ENCODE measurements at regions not wholly inside any gene's neighbourhood (a gene's known extent, or its start where the extent isn't known, plus 50 kb on each side); places are given as distances from the start of the nearest gene placed in this dataset.

DNA sequence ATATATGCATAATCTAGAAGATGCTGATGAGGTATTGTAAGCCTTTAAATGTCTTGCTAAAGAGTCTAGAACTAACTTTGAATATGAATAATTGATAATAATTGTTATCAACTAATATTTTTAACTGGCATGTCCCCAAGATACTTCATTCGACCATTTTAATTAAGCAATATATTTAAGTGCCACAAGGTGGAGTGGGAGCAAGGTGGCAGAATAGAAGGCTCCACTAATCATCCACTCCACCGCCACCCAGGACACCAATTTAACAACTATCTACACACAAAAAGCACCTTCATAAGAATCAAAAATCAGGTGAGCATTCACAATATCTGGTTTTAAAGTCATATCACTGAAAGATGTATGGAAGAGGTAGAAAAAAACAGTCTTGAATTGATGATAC is 409.6 kb downstream of the SEC23A start:
- TF ChIP-seq ZFX (IDR thresholded peaks at IDR 0.05), result no peak
- TF ChIP-seq, protein P1, sequence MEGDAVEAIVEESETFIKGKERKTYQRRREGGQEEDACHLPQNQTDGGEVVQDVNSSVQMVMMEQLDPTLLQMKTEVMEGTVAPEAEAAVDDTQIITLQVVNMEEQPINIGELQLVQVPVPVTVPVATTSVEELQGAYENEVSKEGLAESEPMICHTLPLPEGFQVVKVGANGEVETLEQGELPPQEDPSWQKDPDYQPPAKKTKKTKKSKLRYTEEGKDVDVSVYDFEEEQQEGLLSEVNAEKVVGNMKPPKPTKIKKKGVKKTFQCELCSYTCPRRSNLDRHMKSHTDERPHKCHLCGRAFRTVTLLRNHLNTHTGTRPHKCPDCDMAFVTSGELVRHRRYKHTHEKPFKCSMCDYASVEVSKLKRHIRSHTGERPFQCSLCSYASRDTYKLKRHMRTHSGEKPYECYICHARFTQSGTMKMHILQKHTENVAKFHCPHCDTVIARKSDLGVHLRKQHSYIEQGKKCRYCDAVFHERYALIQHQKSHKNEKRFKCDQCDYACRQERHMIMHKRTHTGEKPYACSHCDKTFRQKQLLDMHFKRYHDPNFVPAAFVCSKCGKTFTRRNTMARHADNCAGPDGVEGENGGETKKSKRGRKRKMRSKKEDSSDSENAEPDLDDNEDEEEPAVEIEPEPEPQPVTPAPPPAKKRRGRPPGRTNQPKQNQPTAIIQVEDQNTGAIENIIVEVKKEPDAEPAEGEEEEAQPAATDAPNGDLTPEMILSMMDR (IDR thresholded peaks at IDR 0.05 in 2 of 3, conservative IDR thresholded peaks at IDR 0.05 in 1 of 3; ENCODE audit: borderline replicate concordance in 1 of 3, insufficient read depth in 1 of 3, low read depth in 2 of 3, low read length in 2 of 3), result peak in 1 of 3 experiments; percentile 25; a peak in 2 of 6 replicates
- Histone ChIP-seq H3K27ac (ENCODE audit: low read depth, low read length) (no peak overlapping the region), H3K79me2 (ENCODE audit: insufficient read depth, low read length) (no peaks in the 10 kb centered on the region), H2AFZ (ENCODE audit: low read depth, low read length, poor library complexity, severe bottlenecking) (no peak overlapping the region), H3K9me2 (ENCODE audit: insufficient read depth) (no peaks in the 10 kb centered on the region), H3K36me3 (ENCODE audit: control insufficient read depth in 1 of 2, insufficient read depth in 2 of 2, low read length in 2 of 2) (no peaks in the 10 kb centered on the region), H3K4me3 (replicated peaks in 1 of 2; ENCODE audit: low read depth in 1 of 2, low read length in 2 of 2) (no peak overlapping the region), H4K20me1 (ENCODE audit: insufficient read depth) (no peaks in the 10 kb centered on the region; the same call in 1 of the 2 replicates), H3K9me3 (ENCODE audit: control insufficient read depth in 1 of 2, insufficient read depth in 1 of 2, low read depth in 1 of 2, low read length in 2 of 2) (no peaks in the 10 kb centered on the region), H3K27me3 (ENCODE audit: insufficient read depth, low read length) (no peaks in the 10 kb centered on the region), H3K4me2 (ENCODE audit: low read length) (no peak overlapping the region), H3K4me1 (ENCODE audit: control insufficient read depth in 1 of 2, insufficient read depth in 2 of 2, low read length in 2 of 2) (no peaks in the 10 kb centered on the region), H3K9ac (ENCODE audit: low read length) (no peak overlapping the region)
- ATAC-seq, result no peak
- DNase-seq (ENCODE audit: low read depth, low spot score), result no peak
- CTCF ChIA-PET, result no interaction called here
- POLR2A ChIA-PET, result no interaction called here
- BruUV-seq (replicated peaks), result no TSS peak
- intact Hi-C loops (cut with micrococcal nuclease), result no loop called here
- RAD21 ChIA-PET (ENCODE audit: low non-redundant PET in 1 of 2, low total read pairs in 2 of 2, uncharacterized antibody in 2 of 2, unreplicated experiment in 2 of 2), result no interaction called here

DNA sequence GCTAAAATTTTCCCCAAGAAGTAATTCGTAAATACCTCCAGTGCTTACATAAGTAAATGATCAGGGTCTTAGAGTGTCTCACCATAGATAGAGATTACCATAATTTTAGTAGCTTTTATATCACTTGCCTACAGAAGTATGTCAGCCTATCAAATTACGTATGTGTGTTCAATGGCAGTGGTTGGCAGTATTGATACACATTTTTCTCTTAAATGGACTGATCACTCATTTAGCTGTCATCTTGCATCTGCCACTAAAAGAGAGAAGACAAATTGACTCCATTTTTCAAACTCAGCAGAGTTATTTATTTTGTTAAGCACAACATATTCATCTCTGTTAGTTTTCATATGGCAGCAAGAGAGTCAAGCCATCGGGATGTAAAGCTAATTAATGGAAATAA is 413.1 kb upstream of the CLEC14A start:
- CTCF ChIA-PET, result interaction anchor here (1.6 kb wide), 1 partner anchor 53 kb away, joined by 3 read pairs; no protein-coding TSS in a partner anchor
- POLR2A ChIA-PET, result no interaction called here
- H2AFZ ChIP-seq (ENCODE audit: low read depth, low read length, poor library complexity, severe bottlenecking), result no peak overlapping the region
- BruUV-seq (replicated peaks), result no TSS peak
- H3K36me3 ChIP-seq (ENCODE audit: control insufficient read depth in 1 of 2, insufficient read depth in 2 of 2, low read length in 2 of 2), result no peaks in the 10 kb centered on the region
- H3K27ac ChIP-seq (ENCODE audit: low read depth, low read length), result no peak overlapping the region
- no peak overlapping the region for H3K4me3 ChIP-seq (replicated peaks in 1 of 2; ENCODE audit: low read depth in 1 of 2, low read length in 2 of 2)
- DNase-seq (ENCODE audit: low read depth, low spot score) (no peak), ATAC-seq (no peak)
- H3K27me3 ChIP-seq (ENCODE audit: insufficient read depth, low read length), result no peaks in the 10 kb centered on the region
- no peak overlapping the region for H3K9ac ChIP-seq (ENCODE audit: low read length)
- H3K4me1 ChIP-seq (ENCODE audit: control insufficient read depth in 1 of 2, insufficient read depth in 2 of 2, low read length in 2 of 2), result no peaks in the 10 kb centered on the region
- H3K9me2 ChIP-seq (ENCODE audit: insufficient read depth), result no peaks in the 10 kb centered on the region
- intact Hi-C loops (cut with micrococcal nuclease), result no loop called here
- RAD21 ChIA-PET (ENCODE audit: low non-redundant PET in 1 of 2, low total read pairs in 2 of 2, uncharacterized antibody in 2 of 2, unreplicated experiment in 2 of 2), result no interaction called here
- no peak overlapping the region for H3K4me2 ChIP-seq (ENCODE audit: low read length)
- no peaks in the 10 kb centered on the region for H3K79me2 ChIP-seq (ENCODE audit: insufficient read depth, low read length)
- H3K9me3 ChIP-seq (ENCODE audit: control insufficient read depth in 1 of 2, insufficient read depth in 1 of 2, low read depth in 1 of 2, low read length in 2 of 2), result no peaks in the 10 kb centered on the region
- no peaks in the 10 kb centered on the region for H4K20me1 ChIP-seq (ENCODE audit: insufficient read depth)
- TF ChIP-seq, protein P1 (IDR thresholded peaks at IDR 0.05 in 2 of 3, conservative IDR thresholded peaks at IDR 0.05 in 1 of 3; ENCODE audit: borderline replicate concordance in 1 of 3, insufficient read depth in 1 of 3, low read depth in 2 of 3, low read length in 2 of 3), result no peak
- TF ChIP-seq ZFX (IDR thresholded peaks at IDR 0.05), result no peak
- TF ChIP-seq EZH2phosphoT487 (IDR thresholded peaks at IDR 0.05; ENCODE audit: borderline replicate concordance), result no peak
- TF ChIP-seq, protein P2, sequence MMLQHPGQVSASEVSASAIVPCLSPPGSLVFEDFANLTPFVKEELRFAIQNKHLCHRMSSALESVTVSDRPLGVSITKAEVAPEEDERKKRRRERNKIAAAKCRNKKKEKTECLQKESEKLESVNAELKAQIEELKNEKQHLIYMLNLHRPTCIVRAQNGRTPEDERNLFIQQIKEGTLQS (IDR thresholded peaks at IDR 0.05), result no peak
- TF ChIP-seq TCF7L2 (IDR thresholded peaks at IDR 0.05; ENCODE audit: borderline replicate concordance, extremely low read depth, insufficient read depth, insufficient read length), result no peak
- TF ChIP-seq ZNF274 (IDR thresholded peaks at IDR 0.05; ENCODE audit: low read depth, low read length), result no peak
- TF ChIP-seq ELF1 (IDR thresholded peaks at IDR 0.05; ENCODE audit: borderline replicate concordance, low read depth), result no peak
- no peak for TF ChIP-seq POLR2A (IDR thresholded peaks at IDR 0.05; ENCODE audit: borderline replicate concordance, extremely low read depth, insufficient read depth, insufficient read length)
- TF ChIP-seq, protein P3, sequence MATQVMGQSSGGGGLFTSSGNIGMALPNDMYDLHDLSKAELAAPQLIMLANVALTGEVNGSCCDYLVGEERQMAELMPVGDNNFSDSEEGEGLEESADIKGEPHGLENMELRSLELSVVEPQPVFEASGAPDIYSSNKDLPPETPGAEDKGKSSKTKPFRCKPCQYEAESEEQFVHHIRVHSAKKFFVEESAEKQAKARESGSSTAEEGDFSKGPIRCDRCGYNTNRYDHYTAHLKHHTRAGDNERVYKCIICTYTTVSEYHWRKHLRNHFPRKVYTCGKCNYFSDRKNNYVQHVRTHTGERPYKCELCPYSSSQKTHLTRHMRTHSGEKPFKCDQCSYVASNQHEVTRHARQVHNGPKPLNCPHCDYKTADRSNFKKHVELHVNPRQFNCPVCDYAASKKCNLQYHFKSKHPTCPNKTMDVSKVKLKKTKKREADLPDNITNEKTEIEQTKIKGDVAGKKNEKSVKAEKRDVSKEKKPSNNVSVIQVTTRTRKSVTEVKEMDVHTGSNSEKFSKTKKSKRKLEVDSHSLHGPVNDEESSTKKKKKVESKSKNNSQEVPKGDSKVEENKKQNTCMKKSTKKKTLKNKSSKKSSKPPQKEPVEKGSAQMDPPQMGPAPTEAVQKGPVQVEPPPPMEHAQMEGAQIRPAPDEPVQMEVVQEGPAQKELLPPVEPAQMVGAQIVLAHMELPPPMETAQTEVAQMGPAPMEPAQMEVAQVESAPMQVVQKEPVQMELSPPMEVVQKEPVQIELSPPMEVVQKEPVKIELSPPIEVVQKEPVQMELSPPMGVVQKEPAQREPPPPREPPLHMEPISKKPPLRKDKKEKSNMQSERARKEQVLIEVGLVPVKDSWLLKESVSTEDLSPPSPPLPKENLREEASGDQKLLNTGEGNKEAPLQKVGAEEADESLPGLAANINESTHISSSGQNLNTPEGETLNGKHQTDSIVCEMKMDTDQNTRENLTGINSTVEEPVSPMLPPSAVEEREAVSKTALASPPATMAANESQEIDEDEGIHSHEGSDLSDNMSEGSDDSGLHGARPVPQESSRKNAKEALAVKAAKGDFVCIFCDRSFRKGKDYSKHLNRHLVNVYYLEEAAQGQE (IDR thresholded peaks at IDR 0.05; ENCODE audit: low read depth), result no peak
- no peak for TF ChIP-seq JUND (IDR thresholded peaks at IDR 0.05)
- TF ChIP-seq SIN3A (IDR thresholded peaks at IDR 0.05; ENCODE audit: low read depth), result no peak
- no peak for TF ChIP-seq CEBPB (IDR thresholded peaks at IDR 0.05; ENCODE audit: low read depth)
- no peak for TF ChIP-seq SP1 (IDR thresholded peaks at IDR 0.05; ENCODE audit: low read depth)

Data from HCT116 (cell line).